ENCODE measurements at regions not wholly inside any gene's neighbourhood (a gene's known extent, or its start where the extent isn't known, plus 50 kb on each side); places are given as distances from the start of the nearest gene placed in this dataset.
A peak's percentile ranks its signal among the peaks of the same experiment; 100 is the strongest.

GRCh38 chr6:44533421-44533820 is 145.9 kb downstream of the CDC5L start:
- FAIRE-seq, result no peak

- no peak for FAIRE-seq
Measured at GRCh38 chr6:44534291-44534690, 146.8 kb downstream of the CDC5L start.

- FAIRE-seq, result no peak
Measured at GRCh38 chr6:44535446-44535845, 147.9 kb downstream of the CDC5L start.

- no peak for FAIRE-seq
Measured at GRCh38 chr6:44535967-44536366, 148.5 kb downstream of the CDC5L start.

GRCh38 chr6:44537306-44538049 is 150.0 kb downstream of the CDC5L start:
- FAIRE-seq, result no peak

GRCh38 chr6:44538131-44538806 is 150.8 kb downstream of the CDC5L start:
- FAIRE-seq, result no peak

GRCh38 chr6:44538807-44539201 is 151.3 kb downstream of the CDC5L start:
- FAIRE-seq, result no peak

- no peak for FAIRE-seq
Measured at GRCh38 chr6:44539701-44540355, 152.3 kb downstream of the CDC5L start.

GRCh38 chr6:44540881-44541280 is 153.4 kb downstream of the CDC5L start:
- no peak for FAIRE-seq

GRCh38 chr6:44542401-44543116 is 155.1 kb downstream of the CDC5L start:
- FAIRE-seq, result no peak

- no peak for FAIRE-seq
Measured at GRCh38 chr6:44543664-44544063, 156.2 kb downstream of the CDC5L start.

GRCh38 chr6:44545224-44545623 is 157.7 kb downstream of the CDC5L start:
- no peak for FAIRE-seq

- no peak for FAIRE-seq
Measured at GRCh38 chr6:44548319-44548718, 160.8 kb downstream of the CDC5L start.

- no peak for FAIRE-seq
Measured at GRCh38 chr6:44549516-44549915, 162.0 kb downstream of the CDC5L start.

GRCh38 chr6:44554194-44554593 is 166.7 kb downstream of the CDC5L start:
- FAIRE-seq, result no peak

GRCh38 chr6:44554861-44555260 is 167.4 kb downstream of the CDC5L start:
- FAIRE-seq, result no peak

GRCh38 chr6:44556046-44556445 is 168.5 kb downstream of the CDC5L start:
- no peak for FAIRE-seq

GRCh38 chr6:44558024-44558831 is 170.7 kb downstream of the CDC5L start:
- FAIRE-seq, result no peak

- no peak for FAIRE-seq
Measured at GRCh38 chr6:44558832-44559251, 171.3 kb downstream of the CDC5L start.

GRCh38 chr6:44559486-44560270 is 172.2 kb downstream of the CDC5L start:
- no peak for FAIRE-seq

GRCh38 chr6:44560458-44561059 is 173.1 kb downstream of the CDC5L start:
- FAIRE-seq, result peak; percentile 87
